ENCODE measurements at regions not wholly inside any gene's neighbourhood (a gene's known extent, or its start where the extent isn't known, plus 50 kb on each side); places are given as distances from the start of the nearest gene placed in this dataset.

- TF ChIP-seq POLR2AphosphoS5 (IDR thresholded peaks at IDR 0.05) = no peak
- no peak for TF ChIP-seq POLR2A (IDR thresholded peaks at IDR 0.05)
Measured at GRCh38 chr10:2919016-2919415, 148.3 kb upstream of the PFKP start.

All from sigmoid colon (tissue), 4 donors.